ENCODE measurements at regions not wholly inside any gene's neighbourhood (a gene's known extent, or its start where the extent isn't known, plus 50 kb on each side); places are given as distances from the start of the nearest gene placed in this dataset.

- TF ChIP-seq POLR2AphosphoS5 (IDR thresholded peaks at IDR 0.05; ENCODE audit: low read depth, low read length) (no peak), SIN3A (IDR thresholded peaks at IDR 0.05; ENCODE audit: borderline replicate concordance, insufficient read depth, low read length) (no peak), REST (IDR thresholded peaks at IDR 0.05; ENCODE audit: insufficient read depth in 1 of 2, low read depth in 2 of 2, low read length in 2 of 2) (no peak)
These were observed 91.6 kb downstream of the TMX3 start for GRCh38 chr18:68623342-68623741.
